K562 (cell line): ENCODE measurements at regions not wholly inside any gene's neighbourhood (a gene's known extent, or its start where the extent isn't known, plus 50 kb on each side); places are given as distances from the start of the nearest gene placed in this dataset.

Experiments used
- ARID2 ChIP-seq: fragments of 450-650 bp; IDR thresholded peaks from 2 replicates; pipeline ENCODE4 v1.6.1; 2017; ENCODE audit warnings: antibody characterized with exemption, mild to moderate bottlenecking
- CCNT2 ChIP-seq: IDR thresholded peaks from 2 replicates; pipeline ENCODE4 v1.6.1; 2011; ENCODE audit warnings: borderline replicate concordance, low read depth, mild to moderate bottlenecking, moderate library complexity, mixed read lengths, low read length; ENCODE audit not compliant: insufficient read length; ENCODE audit errors: extremely low read depth
- DEAF1 ChIP-seq: fragments of 450-650 bp; formaldehyde crosslinking; IDR thresholded peaks from 2 replicates; pipeline ENCODE4 v1.4.0; 2020; ENCODE audit warnings: mild to moderate bottlenecking, moderate library complexity
- ELK3 ChIP-seq: fragments of 450-650 bp; formaldehyde crosslinking; IDR thresholded peaks from 2 replicates; pipeline ENCODE4 v1.4.0; 2020; ENCODE audit warnings: mild to moderate bottlenecking
- FOXK2 ChIP-seq, 2 experiments: fragments of 450-650 bp; IDR thresholded peaks in 1 of 2; conservative IDR thresholded peaks in 1 of 2; 2 replicates each; pipeline ENCODE4 v1.6.1; 2016; ENCODE audit warnings: low read depth in 2 of 2, mild to moderate bottlenecking in 1 of 2
- GTF2B ChIP-seq: IDR thresholded peaks from 2 replicates; pipeline ENCODE4 v1.6.1; 2011; ENCODE audit not compliant: insufficient read length; ENCODE audit errors: extremely low read depth
- RAD21 ChIP-seq, 2 experiments: fragments of 250-450 bp in 1 of 2; fragments of 450-650 bp in 1 of 2; sonication (Bioruptor Pico) in 1 of 2; formaldehyde crosslinking in 1 of 2; IDR thresholded peaks in 1 of 2; conservative IDR thresholded peaks in 1 of 2; 2 replicates each; pipeline versions ENCODE4 v1.4.0 to v1.8.0; 2020 to 2022; ENCODE audit warnings: mild to moderate bottlenecking in 2 of 2, moderate library complexity in 1 of 2
- STAG1 ChIP-seq: sonication (generic); formaldehyde crosslinking; IDR thresholded peaks from 2 replicates; pipeline ENCODE4 v1.5.0; 2020; ENCODE audit warnings: missing genetic modification reagents, borderline replicate concordance
- TF ChIP-seq, protein P1 (sequence below), 2 experiments: fragments of 450-650 bp; formaldehyde crosslinking in 1 of 2; IDR thresholded peaks; 2 replicates each; pipeline versions ENCODE4 v1.4.0 to v1.6.1; 2014 to 2020; ENCODE audit warnings: mild to moderate bottlenecking in 2 of 2, borderline replicate concordance in 1 of 2, low read depth in 1 of 2

DNA sequence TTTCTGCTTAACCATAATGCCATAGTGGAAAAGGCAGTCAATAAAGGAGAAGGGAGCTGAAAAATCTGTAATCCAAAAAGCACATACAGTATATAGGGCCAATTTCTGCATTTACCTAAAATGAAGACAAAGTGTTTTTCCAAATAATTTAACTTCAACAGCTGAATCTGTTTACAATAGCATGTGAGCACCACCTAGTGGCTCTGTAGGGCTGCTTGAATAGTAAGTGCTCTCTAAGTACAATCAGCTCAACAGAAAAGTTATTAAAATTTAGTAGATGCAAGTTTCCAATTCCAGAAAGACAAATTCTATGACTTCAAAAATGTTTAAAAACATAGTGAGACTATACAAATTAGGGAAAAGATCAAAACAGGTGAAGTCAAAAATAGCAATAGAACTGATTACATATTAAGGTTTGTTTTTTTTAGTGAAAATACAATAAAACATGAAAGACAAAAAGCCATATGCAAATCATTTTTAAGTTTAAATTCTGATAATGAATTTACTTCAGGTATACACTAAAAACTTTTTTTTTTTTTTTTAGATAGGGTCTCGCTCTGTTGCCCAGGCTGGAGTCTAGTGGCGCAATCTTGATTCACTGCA is 220.0 kb downstream of the SETD4 start (continued):
- TF ChIP-seq CCNT2 = no peak
- no peak for TF ChIP-seq GTF2B
- peak in 1 of 2 experiments; percentile 18; a peak in 1 of 4 replicates for TF ChIP-seq FOXK2 (conservative IDR thresholded peaks at IDR 0.05 in 1 of 2, IDR thresholded peaks at IDR 0.05 in 1 of 2; ENCODE audit: low read depth in 2 of 2)
- 0 out of 2 replicates have a peak, but pooled peaks have one; percentile 33 for TF ChIP-seq ARID2
- TF ChIP-seq STAG1 (CRISPR knock-in tag) = peak; percentile 40; the same call in 1 of the 2 replicates
- TF ChIP-seq, protein P1, sequence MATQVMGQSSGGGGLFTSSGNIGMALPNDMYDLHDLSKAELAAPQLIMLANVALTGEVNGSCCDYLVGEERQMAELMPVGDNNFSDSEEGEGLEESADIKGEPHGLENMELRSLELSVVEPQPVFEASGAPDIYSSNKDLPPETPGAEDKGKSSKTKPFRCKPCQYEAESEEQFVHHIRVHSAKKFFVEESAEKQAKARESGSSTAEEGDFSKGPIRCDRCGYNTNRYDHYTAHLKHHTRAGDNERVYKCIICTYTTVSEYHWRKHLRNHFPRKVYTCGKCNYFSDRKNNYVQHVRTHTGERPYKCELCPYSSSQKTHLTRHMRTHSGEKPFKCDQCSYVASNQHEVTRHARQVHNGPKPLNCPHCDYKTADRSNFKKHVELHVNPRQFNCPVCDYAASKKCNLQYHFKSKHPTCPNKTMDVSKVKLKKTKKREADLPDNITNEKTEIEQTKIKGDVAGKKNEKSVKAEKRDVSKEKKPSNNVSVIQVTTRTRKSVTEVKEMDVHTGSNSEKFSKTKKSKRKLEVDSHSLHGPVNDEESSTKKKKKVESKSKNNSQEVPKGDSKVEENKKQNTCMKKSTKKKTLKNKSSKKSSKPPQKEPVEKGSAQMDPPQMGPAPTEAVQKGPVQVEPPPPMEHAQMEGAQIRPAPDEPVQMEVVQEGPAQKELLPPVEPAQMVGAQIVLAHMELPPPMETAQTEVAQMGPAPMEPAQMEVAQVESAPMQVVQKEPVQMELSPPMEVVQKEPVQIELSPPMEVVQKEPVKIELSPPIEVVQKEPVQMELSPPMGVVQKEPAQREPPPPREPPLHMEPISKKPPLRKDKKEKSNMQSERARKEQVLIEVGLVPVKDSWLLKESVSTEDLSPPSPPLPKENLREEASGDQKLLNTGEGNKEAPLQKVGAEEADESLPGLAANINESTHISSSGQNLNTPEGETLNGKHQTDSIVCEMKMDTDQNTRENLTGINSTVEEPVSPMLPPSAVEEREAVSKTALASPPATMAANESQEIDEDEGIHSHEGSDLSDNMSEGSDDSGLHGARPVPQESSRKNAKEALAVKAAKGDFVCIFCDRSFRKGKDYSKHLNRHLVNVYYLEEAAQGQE (IDR thresholded peaks at IDR 0.05; ENCODE audit: borderline replicate concordance) = peak; percentile 86
- TF ChIP-seq, protein P1 (CRISPR knock-in tag; IDR thresholded peaks at IDR 0.05; ENCODE audit: low read depth) = no peak
- TF ChIP-seq RAD21 (CRISPR knock-in tag; conservative IDR thresholded peaks at IDR 0.05 in 1 of 2, IDR thresholded peaks at IDR 0.05 in 1 of 2) = peak; percentile 82 to 96
- TF ChIP-seq ELK3 = no peak
- peak; percentile 87 for TF ChIP-seq DEAF1 (CRISPR knock-in tag)
